Fibroblast of skin of back (primary cell): ENCODE measurements at regions not wholly inside any gene's neighbourhood (a gene's known extent, or its start where the extent isn't known, plus 50 kb on each side); places are given as distances from the start of the nearest gene placed in this dataset.

Source experiments
- DNase-seq: peaks from one replicate; pipeline ENCODE4 v3.0.0-alpha.2; 2013

- DNase-seq = no peak
Measured at GRCh38 chr18:6659963-6660725, 69.4 kb upstream of the ARHGAP28 start.

DNA sequence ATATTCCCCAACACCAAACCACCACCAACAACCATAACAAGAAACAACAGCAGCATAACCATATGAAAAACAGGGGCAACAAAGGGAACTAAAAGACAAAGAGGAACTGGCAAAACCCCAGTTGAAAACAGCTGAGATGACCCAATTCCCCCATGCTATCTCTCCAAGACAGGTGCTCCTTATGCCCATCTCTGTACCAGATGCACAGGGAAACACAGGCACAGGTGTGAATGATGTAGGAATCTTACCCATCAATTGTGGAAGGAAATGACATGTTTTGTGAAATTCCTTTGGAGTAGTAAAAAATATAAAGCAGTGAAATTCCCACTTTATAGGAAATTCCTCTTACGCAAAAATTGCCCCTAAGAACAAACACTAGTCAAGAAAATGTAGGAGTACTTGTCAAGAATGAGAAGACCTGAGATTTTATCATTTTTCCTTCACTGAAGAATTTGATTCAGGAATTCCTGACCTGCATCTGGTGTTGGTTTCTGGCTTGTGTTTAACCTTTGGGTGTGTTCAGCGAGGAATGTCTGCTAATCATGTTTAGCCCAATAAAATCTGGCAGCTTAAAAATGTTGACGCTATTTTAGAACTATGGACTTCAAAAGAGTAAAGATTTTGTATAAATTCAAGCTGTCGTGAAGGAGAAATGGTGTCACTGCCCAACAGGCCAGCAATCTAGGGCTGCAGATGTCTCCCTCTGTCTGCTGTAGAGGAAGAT, 67.7 kb upstream of the ARHGAP28 start:
- DNase-seq = no peak

DNA sequence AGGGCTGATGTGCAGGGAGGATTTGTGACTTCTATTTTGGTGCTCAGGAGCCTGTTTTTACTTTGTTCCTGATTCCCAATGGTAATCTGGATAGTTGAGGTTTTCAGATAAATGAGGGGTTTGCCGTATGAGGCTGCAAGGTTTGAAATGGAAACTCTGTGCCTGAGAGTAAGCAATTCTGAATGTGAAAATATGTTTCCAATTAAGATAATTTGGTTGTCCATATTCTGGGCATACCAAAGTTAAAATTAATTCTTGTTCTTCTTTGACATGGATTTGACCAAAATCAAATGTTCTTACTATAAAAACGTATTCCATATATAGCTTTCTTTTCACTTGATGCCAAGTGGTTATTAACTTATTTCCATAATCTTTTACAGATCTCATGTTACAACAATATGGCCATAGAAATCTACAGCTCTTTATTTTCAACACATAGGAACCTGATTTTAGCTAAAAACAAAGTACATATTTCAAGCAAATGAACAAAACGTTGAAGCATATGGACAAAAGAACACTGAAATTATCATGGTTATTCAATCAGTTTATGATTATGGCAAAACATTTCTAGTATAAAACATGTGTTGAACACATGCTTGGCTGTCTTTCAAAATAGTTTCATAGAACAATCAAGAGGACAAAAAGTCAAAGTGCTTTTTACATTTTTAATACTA, 63.4 kb upstream of the ARHGAP28 start:
- DNase-seq = no peak

DNA sequence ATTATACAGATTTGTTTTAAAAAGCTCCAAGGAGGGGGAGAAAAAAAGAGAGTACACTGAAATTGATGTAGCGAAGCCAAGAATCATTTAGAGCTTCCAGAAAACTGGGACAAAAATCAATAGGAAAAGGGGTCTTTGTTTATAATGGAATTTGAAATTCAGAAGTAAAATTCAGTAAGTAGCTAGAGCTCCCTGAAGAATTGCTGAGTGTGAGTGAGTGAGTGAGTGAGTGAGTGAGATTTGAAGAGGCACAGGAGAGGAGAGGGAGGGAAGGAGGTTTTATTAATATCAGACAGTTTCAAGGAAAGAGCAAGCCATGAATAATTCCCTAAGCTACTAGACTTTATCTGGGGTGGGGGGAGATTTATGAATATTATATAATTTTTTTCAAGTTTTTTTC, 60.7 kb upstream of the ARHGAP28 start:
- no peak for DNase-seq

DNA sequence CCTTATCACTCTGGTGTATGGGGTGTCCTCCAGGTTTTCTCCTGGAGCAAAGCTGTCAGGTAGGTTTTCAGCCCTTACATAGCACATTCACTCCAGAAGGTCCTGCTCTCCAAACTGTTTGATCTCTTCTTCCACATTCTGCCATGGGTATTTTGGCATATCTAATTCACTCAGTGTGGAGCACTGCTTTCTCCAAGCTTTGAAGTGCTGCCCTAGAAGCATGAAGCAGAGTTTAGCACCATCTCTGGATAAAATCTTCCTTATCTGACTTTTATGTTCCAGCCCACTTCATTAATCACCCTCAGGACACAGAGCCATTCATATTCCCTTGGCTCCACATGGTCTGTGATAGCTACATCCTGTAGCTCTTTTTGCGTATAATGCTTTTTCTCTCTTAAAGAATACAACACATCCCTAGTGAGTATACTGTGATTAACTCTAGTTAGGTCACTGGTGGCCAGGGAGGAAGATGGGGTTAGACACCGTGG, 56.7 kb upstream of the ARHGAP28 start:
- no peak for DNase-seq

GRCh38 chr18:6677086-6677485, 52.4 kb upstream of the ARHGAP28 start:
- DNase-seq = no peak

DNA sequence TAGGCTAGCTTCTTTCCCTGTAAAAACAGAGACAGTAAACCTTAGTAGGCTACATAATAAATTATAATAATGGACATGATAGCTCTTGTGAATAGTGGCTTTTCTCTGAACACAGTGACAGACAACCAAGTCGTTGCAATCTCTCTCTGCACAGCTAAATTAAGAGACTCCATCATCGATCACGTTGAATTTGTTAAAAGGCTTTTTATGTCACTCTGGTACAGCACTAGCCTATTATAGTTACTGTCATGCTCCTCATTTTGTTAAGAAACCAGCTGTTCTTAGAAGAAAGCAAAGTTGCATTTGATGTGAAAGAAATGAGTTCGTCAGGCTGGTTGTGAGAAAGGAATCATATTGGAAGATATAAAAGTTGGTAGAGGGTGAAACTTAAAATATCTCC, 50.3 kb upstream of the ARHGAP28 start:
- DNase-seq = no peak
